CD4-positive, alpha-beta T cell (primary cell): ENCODE measurements at regions not wholly inside any gene's neighbourhood (a gene's known extent, or its start where the extent isn't known, plus 50 kb on each side); places are given as distances from the start of the nearest gene placed in this dataset.
"Not testable (repeated sequence)": the region's sequence is repeated elsewhere in the genome, so short reads cannot be mapped to it uniquely, and the experiment has no call there.

Source experiments
- ATAC-seq: fragments of 200-7000 bp; cut with Tn5 transposase; one replicate; pipeline ENCODE4 v1.10.0; 2022; ENCODE audit warnings: mild to moderate bottlenecking; ENCODE audit not compliant: poor library complexity
- CTCF ChIA-PET: fragments of 350-600 bp; sonication (Branson Sonifier 250); formaldehyde crosslinking; loops from one replicate; lab custom pipeline; 2021; ENCODE audit warnings: antibody characterized with exemption, inconsistent platforms; lab: Charles Lee
- POLR2A ChIA-PET: fragments of 350-600 bp; sonication (Branson Sonifier 250); formaldehyde crosslinking; loops from one replicate; lab custom pipeline; 2021; ENCODE audit warnings: antibody characterized with exemption, inconsistent platforms; lab: Charles Lee
- DNase-seq, 14 experiments: peaks; one replicate each; pipeline ENCODE4 v3.0.0-alpha.2; 2013 to 2020; ENCODE audit warnings: mixed read lengths in 2 of 14
- H3K27ac ChIP-seq, 2 donors: one replicate each; pipeline versions ENCODE4 v1.5.1 to v1.7.0; 2013; ENCODE audit warnings: low read length in 2 of 2, low read depth in 1 of 2, mild to moderate bottlenecking in 1 of 2
- H3K27me3 ChIP-seq, 2 experiments: 1 replicate in 1 of 2; 2 replicates in 1 of 2; pipeline versions ENCODE4 v1.6.1 to v1.7.0; 2013; ENCODE audit warnings: low read length in 2 of 2, control low read depth in 1 of 2, mild to moderate bottlenecking in 1 of 2, moderate library complexity in 1 of 2; ENCODE audit not compliant: insufficient read depth in 2 of 2, control insufficient read depth in 1 of 2
- H3K36me3 ChIP-seq: one replicate; pipeline ENCODE4 v1.6.1; 2013; ENCODE audit warnings: low read length, control low read depth; ENCODE audit not compliant: insufficient read depth
- H3K4me1 ChIP-seq: one replicate; pipeline ENCODE4 v1.6.1; 2013; ENCODE audit warnings: low read length, control low read depth; ENCODE audit not compliant: insufficient read depth
- H3K4me3 ChIP-seq: one replicate; pipeline ENCODE4 v1.5.1; 2013; ENCODE audit warnings: mild to moderate bottlenecking, low read length, moderate library complexity
- H3K9me3 ChIP-seq, 2 experiments: 1 replicate in 1 of 2; 2 replicates in 1 of 2; pipeline versions ENCODE4 v1.6.1 to v1.7.0; 2013; ENCODE audit warnings: low read length in 2 of 2, mild to moderate bottlenecking in 2 of 2, control low read depth in 1 of 2, moderate library complexity in 1 of 2; ENCODE audit not compliant: control insufficient read depth in 1 of 2, insufficient read depth in 1 of 2
- H3K27ac Mint-ChIP-seq: one replicate; pipeline ENCODE4 v1.8.0; 2020; ENCODE audit warnings: mixed read lengths
- H3K27me3 Mint-ChIP-seq: one replicate; pipeline ENCODE4 v1.8.0; 2021; ENCODE audit warnings: mixed read lengths
- H3K36me3 Mint-ChIP-seq: one replicate; pipeline ENCODE4 v1.8.0; 2021; ENCODE audit warnings: low read depth, mixed read lengths
- H3K4me1 Mint-ChIP-seq: one replicate; pipeline ENCODE4 v1.8.0; 2021; ENCODE audit warnings: low read depth, mixed read lengths
- H3K4me3 Mint-ChIP-seq: one replicate; pipeline ENCODE4 v1.8.0; 2020; ENCODE audit warnings: mild to moderate bottlenecking, mixed read lengths
- H3K9me3 Mint-ChIP-seq: one replicate; pipeline ENCODE4 v1.8.0; 2020; ENCODE audit warnings: mixed read lengths
- CTCF ChIP-seq: fragments of 200-600 bp; IDR thresholded peaks from one replicate; pipeline ENCODE4 v1.8.0; 2022; ENCODE audit warnings: antibody characterized with exemption, mild to moderate bottlenecking
- intact Hi-C, 2 experiments: fragments of 100-400 bp; cut with DNase I in 1 of 2; cut with micrococcal nuclease in 1 of 2; formaldehyde crosslinking; loops; one replicate each; pipeline versions ENCODE4 v1.15.1 to v1.9.0; 2023 to 2025; cut with DNase I, micrococcal nuclease

- Histone ChIP-seq H3K9me3 (peaks cover 0 to 8% of the 10 kb centered on the region in 2 experiments), H3K4me3 (no peak overlapping the region), H3K27me3 (no peaks in the 10 kb centered on the region), H3K36me3 (no peaks in the 10 kb centered on the region), H3K4me1 (peaks cover 8% of the 10 kb centered on the region), H3K27ac (no peak overlapping the region)
- intact Hi-C loops = no loop called here
- POLR2A ChIA-PET = no interaction called here
- TF ChIP-seq CTCF = no peak
- Mint-ChIP-seq H3K27me3 (no peaks in the 10 kb centered on the region), H3K9me3 (peaks cover 4% of the 10 kb centered on the region), H3K4me1 (peaks cover 22% of the 10 kb centered on the region), H3K36me3 (peaks cover 30% of the 10 kb centered on the region), H3K27ac (no peak overlapping the region), H3K4me3 (no peak overlapping the region)
- ATAC-seq (no peak), DNase-seq (no peak)
- CTCF ChIA-PET = no interaction called here
Observed at GRCh38 chr2:7653617-7654016, 736.4 kb downstream of the RNF144A start.

GRCh38 chr2:7655629-7656028 is 738.4 kb downstream of the RNF144A start:
- Mint-ChIP-seq H3K27me3 (no peaks in the 10 kb centered on the region), H3K27ac (no peak overlapping the region), H3K9me3 (peaks cover 4% of the 10 kb centered on the region), H3K4me3 (no peak overlapping the region), H3K4me1 (peaks cover 11% of the 10 kb centered on the region), H3K36me3 (peaks cover 25% of the 10 kb centered on the region)
- ChIA-PET POLR2A (no interaction called here), CTCF (no interaction called here)
- Histone ChIP-seq H3K4me3 (no peak overlapping the region), H3K27ac (no peak overlapping the region), H3K27me3 (no peaks in the 10 kb centered on the region), H3K4me1 (no peaks in the 10 kb centered on the region), H3K9me3 (peaks cover 0 to 9% of the 10 kb centered on the region in 2 experiments), H3K36me3 (no peaks in the 10 kb centered on the region)
- ATAC-seq (no peak), DNase-seq (no peak)
- intact Hi-C loops = no loop called here
- TF ChIP-seq CTCF = no peak

- ATAC-seq, H3K27ac ChIP-seq, H3K4me3 Mint-ChIP-seq, DNase-seq, H3K9me3 ChIP-seq, H3K36me3 ChIP-seq, CTCF ChIA-PET, H3K27me3 ChIP-seq, H3K4me1 Mint-ChIP-seq, H3K4me1 ChIP-seq, H3K9me3 Mint-ChIP-seq, H3K27me3 Mint-ChIP-seq, H3K27ac Mint-ChIP-seq, intact Hi-C loops: not testable (repeated sequence)
- H3K36me3 Mint-ChIP-seq = peaks cover 21% of the 10 kb centered on the region
- H3K4me3 ChIP-seq = peak overlapping the region; percentile 21
- POLR2A ChIA-PET = interaction anchor here (0.8 kb wide), 1 partner anchor 10 kb away, joined by 3 read pairs; no protein-coding TSS in a partner anchor
Observed at GRCh38 chr2:7657526-7657925, 740.3 kb downstream of the RNF144A start.

GRCh38 chr2:7658486-7658885 is 741.3 kb downstream of the RNF144A start:
- H3K27ac ChIP-seq = no peak overlapping the region
- Mint-ChIP-seq H3K9me3 (peaks cover 6% of the 10 kb centered on the region), H3K36me3 (peaks cover 20% of the 10 kb centered on the region), H3K27ac (no peak overlapping the region), H3K4me3 (no peak overlapping the region), H3K27me3 (no peaks in the 10 kb centered on the region), H3K4me1 (peaks cover 6% of the 10 kb centered on the region)
- no peak for TF ChIP-seq CTCF
- no peak for DNase-seq
- intact Hi-C loops = no loop called here
- peak overlapping the region; percentile 21 for H3K4me3 ChIP-seq
- ChIA-PET POLR2A (interaction anchor here (0.8 kb wide), 1 partner anchor 9 kb away, joined by 3 read pairs; no protein-coding TSS in a partner anchor), CTCF (no interaction called here)
- no peaks in the 10 kb centered on the region for H3K36me3 ChIP-seq
- no peak for ATAC-seq
- peaks cover 0 to 7% of the 10 kb centered on the region in 2 experiments for H3K9me3 ChIP-seq
- no peaks in the 10 kb centered on the region for H3K27me3 ChIP-seq
- no peaks in the 10 kb centered on the region for H3K4me1 ChIP-seq
